ENCODE measurements at regions not wholly inside any gene's neighbourhood (a gene's known extent, or its start where the extent isn't known, plus 50 kb on each side); places are given as distances from the start of the nearest gene placed in this dataset.

DNA sequence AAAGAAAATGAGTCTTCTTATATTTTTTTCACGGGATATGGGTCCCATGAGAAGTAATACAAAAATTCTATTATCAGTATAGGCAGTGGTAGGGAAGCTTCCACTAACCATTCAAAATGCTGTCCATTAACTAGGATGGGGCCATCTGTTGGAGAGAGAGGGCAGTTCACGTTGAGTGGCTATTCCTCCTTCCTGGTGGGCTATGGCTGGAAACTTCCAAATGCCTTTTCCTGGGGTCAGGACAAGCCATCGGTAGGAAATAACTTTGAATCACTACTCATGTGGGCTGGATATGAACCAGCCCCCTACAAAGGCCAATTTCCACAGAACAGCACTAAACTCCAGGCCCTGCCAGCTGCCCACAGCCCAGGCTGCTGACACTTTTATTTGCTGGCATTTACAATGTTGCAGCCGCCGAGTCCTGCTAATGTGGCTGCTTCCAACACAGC, 156.1 kb upstream of the HNRNPA3 start:
- TF ChIP-seq, protein P1, sequence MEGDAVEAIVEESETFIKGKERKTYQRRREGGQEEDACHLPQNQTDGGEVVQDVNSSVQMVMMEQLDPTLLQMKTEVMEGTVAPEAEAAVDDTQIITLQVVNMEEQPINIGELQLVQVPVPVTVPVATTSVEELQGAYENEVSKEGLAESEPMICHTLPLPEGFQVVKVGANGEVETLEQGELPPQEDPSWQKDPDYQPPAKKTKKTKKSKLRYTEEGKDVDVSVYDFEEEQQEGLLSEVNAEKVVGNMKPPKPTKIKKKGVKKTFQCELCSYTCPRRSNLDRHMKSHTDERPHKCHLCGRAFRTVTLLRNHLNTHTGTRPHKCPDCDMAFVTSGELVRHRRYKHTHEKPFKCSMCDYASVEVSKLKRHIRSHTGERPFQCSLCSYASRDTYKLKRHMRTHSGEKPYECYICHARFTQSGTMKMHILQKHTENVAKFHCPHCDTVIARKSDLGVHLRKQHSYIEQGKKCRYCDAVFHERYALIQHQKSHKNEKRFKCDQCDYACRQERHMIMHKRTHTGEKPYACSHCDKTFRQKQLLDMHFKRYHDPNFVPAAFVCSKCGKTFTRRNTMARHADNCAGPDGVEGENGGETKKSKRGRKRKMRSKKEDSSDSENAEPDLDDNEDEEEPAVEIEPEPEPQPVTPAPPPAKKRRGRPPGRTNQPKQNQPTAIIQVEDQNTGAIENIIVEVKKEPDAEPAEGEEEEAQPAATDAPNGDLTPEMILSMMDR (IDR thresholded peaks at IDR 0.05; ENCODE audit: low read depth, low read length): peak; percentile 51
- Histone ChIP-seq H3K27ac (no peak overlapping the region), H3K9me3 (ENCODE audit: severe bottlenecking) (no peaks in the 10 kb centered on the region), H3K4me3 (ENCODE audit: low read depth, low read length) (no peak overlapping the region), H3K27me3 (ENCODE audit: insufficient read depth, low read depth, severe bottlenecking) (no peaks in the 10 kb centered on the region), H3K36me3 (no peaks in the 10 kb centered on the region)
- peak; percentile 24 for DNase-seq

DNA sequence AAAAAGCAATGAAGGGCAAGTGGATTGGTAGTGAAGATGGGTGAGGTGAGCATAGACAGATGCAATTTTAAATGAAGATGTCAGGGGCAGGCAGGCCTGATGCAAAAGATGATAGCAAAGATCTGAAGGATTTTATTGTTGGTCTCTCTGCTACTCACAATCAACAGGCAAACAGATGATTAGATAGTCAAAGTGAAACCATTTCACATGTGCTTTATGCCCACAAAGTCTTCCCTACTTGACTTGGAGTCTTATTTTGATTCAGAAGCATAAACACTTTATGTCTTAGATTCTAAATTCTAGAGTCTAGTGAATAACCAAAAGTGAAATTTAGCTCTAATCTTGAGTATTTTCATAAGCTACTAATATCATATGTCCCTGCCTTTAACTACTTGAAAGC, 153.8 kb upstream of the HNRNPA3 start:
- no peaks in the 10 kb centered on the region for H3K36me3 ChIP-seq
- H3K4me3 ChIP-seq (ENCODE audit: low read depth, low read length): no peak overlapping the region
- H3K9me3 ChIP-seq (ENCODE audit: severe bottlenecking): no peaks in the 10 kb centered on the region
- H3K27ac ChIP-seq: no peak overlapping the region
- no peak for DNase-seq
- H3K27me3 ChIP-seq (ENCODE audit: insufficient read depth, low read depth, severe bottlenecking): peaks cover 3% of the 10 kb centered on the region
- TF ChIP-seq, protein P1 (IDR thresholded peaks at IDR 0.05; ENCODE audit: low read depth, low read length): no peak

DNA sequence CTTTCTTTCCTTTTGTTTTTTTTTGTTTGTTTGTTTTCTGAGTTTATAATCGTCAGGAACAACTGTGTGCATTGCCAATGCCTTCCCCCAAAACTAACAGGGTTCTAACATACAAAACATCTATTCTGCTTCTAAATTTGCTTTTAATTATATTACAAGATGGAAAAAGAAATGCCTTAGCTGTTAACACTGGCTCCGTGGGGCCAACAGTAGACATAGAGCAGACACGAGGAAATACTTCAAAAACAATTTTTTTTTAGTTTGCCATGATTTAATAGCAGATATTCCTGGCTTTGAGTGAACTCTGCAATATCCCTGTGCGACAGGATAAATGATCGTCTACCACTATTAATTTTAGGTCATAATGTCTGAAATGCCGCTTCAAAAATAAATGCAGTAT, 153.3 kb upstream of the HNRNPA3 start:
- no peak overlapping the region for H3K4me3 ChIP-seq (ENCODE audit: low read depth, low read length)
- H3K9me3 ChIP-seq (ENCODE audit: severe bottlenecking): no peaks in the 10 kb centered on the region
- TF ChIP-seq, protein P1 (IDR thresholded peaks at IDR 0.05; ENCODE audit: low read depth, low read length): no peak
- peaks cover 3% of the 10 kb centered on the region for H3K27me3 ChIP-seq (ENCODE audit: insufficient read depth, low read depth, severe bottlenecking)
- no peak overlapping the region for H3K27ac ChIP-seq
- DNase-seq: no peak
- H3K36me3 ChIP-seq: no peaks in the 10 kb centered on the region

DNA sequence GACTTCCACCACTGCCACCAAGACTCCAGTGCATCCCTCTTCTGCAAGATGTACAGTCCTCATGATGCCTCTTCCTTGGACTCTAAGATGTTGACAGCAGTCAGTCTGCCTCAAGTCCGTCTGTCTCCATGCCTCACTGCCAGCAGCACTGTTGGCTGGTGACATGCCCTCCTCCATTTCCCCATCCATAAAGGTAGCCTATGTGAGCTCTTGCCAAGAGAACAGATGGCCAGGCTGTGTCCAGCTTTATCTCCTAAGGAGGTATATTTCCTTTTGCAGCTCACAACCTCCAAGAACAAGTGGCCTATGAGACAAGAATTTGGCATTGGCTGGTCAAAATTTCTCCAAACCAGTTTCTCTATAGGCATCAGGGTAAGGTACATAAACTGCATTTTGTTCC, 149.3 kb upstream of the HNRNPA3 start:
- Histone ChIP-seq H3K27ac (no peak overlapping the region), H3K9me3 (ENCODE audit: severe bottlenecking) (no peaks in the 10 kb centered on the region), H3K36me3 (no peaks in the 10 kb centered on the region), H3K27me3 (ENCODE audit: insufficient read depth, low read depth, severe bottlenecking) (peaks cover 3% of the 10 kb centered on the region), H3K4me3 (ENCODE audit: low read depth, low read length) (no peak overlapping the region)
- DNase-seq: no peak
- TF ChIP-seq, protein P1 (IDR thresholded peaks at IDR 0.05; ENCODE audit: low read depth, low read length): no peak

DNA sequence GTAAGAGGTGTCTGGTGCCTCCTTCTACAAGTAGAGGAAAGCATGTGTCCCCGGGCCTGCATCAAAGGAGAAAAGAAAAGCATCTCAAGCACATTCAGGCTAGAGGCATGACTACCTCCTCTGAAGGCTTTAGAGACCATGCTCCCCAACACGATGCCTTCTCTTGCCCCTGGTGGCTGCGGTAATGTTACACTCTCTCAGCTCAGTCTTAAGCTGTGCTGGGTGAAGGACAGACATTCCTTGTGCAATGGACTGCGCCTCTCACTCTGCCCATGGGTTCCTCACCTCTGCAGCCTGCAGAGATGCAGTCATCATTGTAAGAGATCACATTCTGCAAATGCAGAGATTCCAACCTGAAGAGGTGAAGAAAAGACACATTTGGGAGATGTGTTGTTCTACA, 148.2 kb upstream of the HNRNPA3 start:
- DNase-seq: no peak
- Histone ChIP-seq H3K9me3 (ENCODE audit: severe bottlenecking) (no peaks in the 10 kb centered on the region), H3K27me3 (ENCODE audit: insufficient read depth, low read depth, severe bottlenecking) (peaks cover 3% of the 10 kb centered on the region), H3K4me3 (ENCODE audit: low read depth, low read length) (no peak overlapping the region), H3K36me3 (no peaks in the 10 kb centered on the region), H3K27ac (no peak overlapping the region)
- TF ChIP-seq, protein P1 (IDR thresholded peaks at IDR 0.05; ENCODE audit: low read depth, low read length): no peak

DNA sequence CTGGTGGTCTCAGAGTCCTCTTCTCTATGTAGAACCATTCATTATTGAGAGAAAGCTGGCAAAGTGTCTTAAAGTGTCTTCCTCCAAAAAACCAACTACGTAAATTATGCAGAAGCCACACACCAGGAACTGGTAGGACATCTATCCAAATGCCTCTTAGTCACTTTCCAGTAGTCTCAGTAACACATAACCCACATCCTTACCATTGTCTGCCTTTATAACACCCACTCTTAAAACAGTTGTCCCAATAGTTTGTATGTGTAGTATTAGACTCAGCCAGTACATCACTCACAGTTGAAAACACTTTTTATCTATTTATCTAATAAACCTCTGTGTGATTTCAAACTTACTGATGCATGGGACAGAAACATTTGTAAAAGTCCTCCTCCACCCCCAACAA, 143.6 kb upstream of the HNRNPA3 start:
- H3K9me3 ChIP-seq (ENCODE audit: severe bottlenecking): no peaks in the 10 kb centered on the region
- H3K36me3 ChIP-seq: no peaks in the 10 kb centered on the region
- H3K4me3 ChIP-seq (ENCODE audit: low read depth, low read length): no peak overlapping the region
- H3K27ac ChIP-seq: no peak overlapping the region
- H3K27me3 ChIP-seq (ENCODE audit: insufficient read depth, low read depth, severe bottlenecking): no peaks in the 10 kb centered on the region
- DNase-seq: no peak
- TF ChIP-seq, protein P1 (IDR thresholded peaks at IDR 0.05; ENCODE audit: low read depth, low read length): no peak

All from WERI-Rb-1 (cell line).